ENCODE measurements at regions not wholly inside any gene's neighbourhood (a gene's known extent, or its start where the extent isn't known, plus 50 kb on each side); places are given as distances from the start of the nearest gene placed in this dataset.

DNA sequence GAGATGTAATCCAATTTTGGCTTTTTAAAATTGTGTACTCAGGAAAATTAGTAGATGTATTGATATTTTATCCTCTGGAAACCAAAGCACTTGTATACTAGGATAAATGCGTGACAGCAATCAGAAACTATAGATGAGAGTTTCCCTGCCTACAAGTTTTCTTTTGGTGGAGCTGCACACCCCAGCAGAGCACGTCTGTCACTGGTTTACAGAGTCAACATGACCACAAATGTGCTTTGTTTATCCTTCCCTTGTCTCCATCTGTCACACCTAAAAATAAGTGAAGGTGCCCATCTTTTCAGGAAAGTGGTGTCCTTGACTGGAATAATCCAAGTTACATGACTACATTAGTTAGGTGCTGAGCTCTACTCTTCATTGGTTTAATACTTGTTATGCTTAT, 210.4 kb upstream of the DSEL start:
- TF ChIP-seq, protein P1, sequence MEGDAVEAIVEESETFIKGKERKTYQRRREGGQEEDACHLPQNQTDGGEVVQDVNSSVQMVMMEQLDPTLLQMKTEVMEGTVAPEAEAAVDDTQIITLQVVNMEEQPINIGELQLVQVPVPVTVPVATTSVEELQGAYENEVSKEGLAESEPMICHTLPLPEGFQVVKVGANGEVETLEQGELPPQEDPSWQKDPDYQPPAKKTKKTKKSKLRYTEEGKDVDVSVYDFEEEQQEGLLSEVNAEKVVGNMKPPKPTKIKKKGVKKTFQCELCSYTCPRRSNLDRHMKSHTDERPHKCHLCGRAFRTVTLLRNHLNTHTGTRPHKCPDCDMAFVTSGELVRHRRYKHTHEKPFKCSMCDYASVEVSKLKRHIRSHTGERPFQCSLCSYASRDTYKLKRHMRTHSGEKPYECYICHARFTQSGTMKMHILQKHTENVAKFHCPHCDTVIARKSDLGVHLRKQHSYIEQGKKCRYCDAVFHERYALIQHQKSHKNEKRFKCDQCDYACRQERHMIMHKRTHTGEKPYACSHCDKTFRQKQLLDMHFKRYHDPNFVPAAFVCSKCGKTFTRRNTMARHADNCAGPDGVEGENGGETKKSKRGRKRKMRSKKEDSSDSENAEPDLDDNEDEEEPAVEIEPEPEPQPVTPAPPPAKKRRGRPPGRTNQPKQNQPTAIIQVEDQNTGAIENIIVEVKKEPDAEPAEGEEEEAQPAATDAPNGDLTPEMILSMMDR (conservative IDR thresholded peaks at IDR 0.05 in 1 of 2, IDR thresholded peaks at IDR 0.05 in 1 of 2; ENCODE audit: extremely low read depth in 1 of 2, insufficient read depth in 1 of 2, low read depth in 1 of 2, low read length in 2 of 2) = no peak
- TF ChIP-seq EZH2 (IDR thresholded peaks at IDR 0.05; ENCODE audit: borderline replicate concordance, low read length) = no peak

Measured in mammary epithelial cell (primary cell).